ENCODE measurements at regions not wholly inside any gene's neighbourhood (a gene's known extent, or its start where the extent isn't known, plus 50 kb on each side); places are given as distances from the start of the nearest gene placed in this dataset.

DNA sequence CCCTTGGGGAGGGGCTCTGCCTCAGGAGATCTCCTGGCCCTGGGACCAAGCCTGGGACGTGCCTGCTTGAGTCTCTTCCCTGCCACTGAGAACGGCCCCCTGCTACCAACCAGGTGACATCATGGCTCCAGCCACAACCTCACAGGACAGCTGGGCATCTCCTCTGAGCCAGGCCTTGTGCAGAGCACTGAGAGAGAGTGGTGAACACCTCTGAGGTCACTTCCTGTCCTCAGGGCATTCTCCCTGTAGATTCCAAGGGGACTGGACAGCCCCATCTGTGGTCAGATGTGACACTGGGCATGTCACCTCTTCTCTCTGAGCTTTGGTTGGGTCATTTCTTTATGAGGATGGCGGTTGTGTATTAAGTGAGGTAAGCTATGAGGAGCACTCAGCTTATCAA, 172.0 kb downstream of the MELK start:
- Histone ChIP-seq H3K79me2 (ENCODE audit: control insufficient read depth in 1 of 2, insufficient read depth in 2 of 2, low read length in 2 of 2) (no peaks in the 10 kb centered on the region), H2BK12ac (ENCODE audit: low read depth, low read length) (no peak overlapping the region), H3K4ac (replicated peaks; ENCODE audit: insufficient read length, low read depth, low read length) (no peak overlapping the region), H3K23ac (ENCODE audit: insufficient read length) (no peak overlapping the region), H2BK20ac (ENCODE audit: low read length) (no peak overlapping the region), H2AFZ (ENCODE audit: low read length) (no peak overlapping the region), H3K27ac (ENCODE audit: low read depth, low read length) (no peak overlapping the region), H3K14ac (ENCODE audit: insufficient read length) (no peak overlapping the region), H3K56ac (replicated peaks; ENCODE audit: insufficient read length, low read depth, low read length) (no peak overlapping the region), H2BK120ac (replicated peaks; ENCODE audit: low read depth, low read length) (no peak overlapping the region), H4K8ac (ENCODE audit: extremely low read depth, insufficient read depth, low read length) (no peak overlapping the region), H2BK15ac (ENCODE audit: low read length) (no peak overlapping the region), H4K5ac (ENCODE audit: insufficient read length, low read depth, low read length) (no peak overlapping the region), H3K18ac (ENCODE audit: extremely low read depth, low read length) (no peak overlapping the region), H4K91ac (replicated peaks; ENCODE audit: insufficient read length, low read length) (no peak overlapping the region), H3K4me3 (ENCODE audit: extremely low read depth in 1 of 4, insufficient read depth in 2 of 4, low read depth in 3 of 4, low read length in 4 of 4) (no peak overlapping the region), H3K27me3 (replicated peaks in 1 of 4; ENCODE audit: control insufficient read depth in 3 of 4, extremely low read depth in 1 of 4, insufficient read depth in 3 of 4, low read length in 3 of 4) (peaks cover 0 to 4% (median 2%) of the 10 kb centered on the region in 4 experiments; a peak in 5 of 7 replicates), H3K9me3 (ENCODE audit: insufficient read depth in 2 of 2, low read depth in 1 of 2, low read length in 1 of 2) (no peaks in the 10 kb centered on the region), H3K36me3 (ENCODE audit: control insufficient read depth in 2 of 4, insufficient read depth in 4 of 4, low read length in 3 of 4) (no peaks in the 10 kb centered on the region), H2BK5ac (ENCODE audit: low read depth, low read length) (no peak overlapping the region), H3K23me2 (ENCODE audit: low read depth, low read length) (no peaks in the 10 kb centered on the region), H2AK5ac (ENCODE audit: low read depth, low read length) (no peak overlapping the region), H3K4me2 (ENCODE audit: insufficient read depth in 1 of 2, low read depth in 2 of 2, low read length in 2 of 2) (no peak overlapping the region), H3K79me1 (ENCODE audit: low read depth, low read length) (no peaks in the 10 kb centered on the region), H3K9ac (replicated peaks in 1 of 4; ENCODE audit: extremely low read depth in 1 of 4, low read depth in 3 of 4, low read length in 3 of 4) (no peak overlapping the region), H4K20me1 (replicated peaks in 1 of 2; ENCODE audit: control insufficient read depth in 1 of 2, insufficient read depth in 2 of 2, low read length in 2 of 2) (peaks cover 0 to 4% of the 10 kb centered on the region in 2 experiments), H3K4me1 (replicated peaks in 1 of 4; ENCODE audit: control insufficient read depth in 3 of 4, insufficient read depth in 4 of 4, low read length in 3 of 4) (peaks cover 0 to 7% (median 2%) of the 10 kb centered on the region in 4 experiments; a peak in 2 of 7 replicates)
- WGBS, 2 experiments (ENCODE audit: extremely low coverage in 1 of 2, insufficient coverage in 1 of 2, insufficient read length in 1 of 2, insufficient replicate concordance in 2 of 2, low coverage in 1 of 2, low lambda C conversion rate in 2 of 2, missing lambda C conversion rate in 1 of 2) = 70% methylated on average over 3 of the region's 3 CpGs; no CpG with 5 or more reads in 1 of the 2 experiments
- no peak for FAIRE-seq
- TF ChIP-seq ZNF274 (IDR thresholded peaks at IDR 0.05; ENCODE audit: borderline replicate concordance, extremely low read depth, low read length) = no peak
- no peak for TF ChIP-seq KDM4A (IDR thresholded peaks at IDR 0.05; ENCODE audit: low read depth, low read length, severe bottlenecking)
- TF ChIP-seq BCL11A (IDR thresholded peaks at IDR 0.05; ENCODE audit: low read depth in 2 of 2, low read length in 2 of 2) = no peak
- TF ChIP-seq, protein P1, sequence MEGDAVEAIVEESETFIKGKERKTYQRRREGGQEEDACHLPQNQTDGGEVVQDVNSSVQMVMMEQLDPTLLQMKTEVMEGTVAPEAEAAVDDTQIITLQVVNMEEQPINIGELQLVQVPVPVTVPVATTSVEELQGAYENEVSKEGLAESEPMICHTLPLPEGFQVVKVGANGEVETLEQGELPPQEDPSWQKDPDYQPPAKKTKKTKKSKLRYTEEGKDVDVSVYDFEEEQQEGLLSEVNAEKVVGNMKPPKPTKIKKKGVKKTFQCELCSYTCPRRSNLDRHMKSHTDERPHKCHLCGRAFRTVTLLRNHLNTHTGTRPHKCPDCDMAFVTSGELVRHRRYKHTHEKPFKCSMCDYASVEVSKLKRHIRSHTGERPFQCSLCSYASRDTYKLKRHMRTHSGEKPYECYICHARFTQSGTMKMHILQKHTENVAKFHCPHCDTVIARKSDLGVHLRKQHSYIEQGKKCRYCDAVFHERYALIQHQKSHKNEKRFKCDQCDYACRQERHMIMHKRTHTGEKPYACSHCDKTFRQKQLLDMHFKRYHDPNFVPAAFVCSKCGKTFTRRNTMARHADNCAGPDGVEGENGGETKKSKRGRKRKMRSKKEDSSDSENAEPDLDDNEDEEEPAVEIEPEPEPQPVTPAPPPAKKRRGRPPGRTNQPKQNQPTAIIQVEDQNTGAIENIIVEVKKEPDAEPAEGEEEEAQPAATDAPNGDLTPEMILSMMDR (IDR thresholded peaks at IDR 0.05; ENCODE audit: control extremely low read depth in 1 of 3, insufficient read depth in 1 of 3, low read depth in 1 of 3, low read length in 3 of 3) = no peak
- TF ChIP-seq SP4 (IDR thresholded peaks at IDR 0.05; ENCODE audit: low read length) = no peak
- TF ChIP-seq GTF2F1 (IDR thresholded peaks at IDR 0.05; ENCODE audit: borderline replicate concordance, low read depth, low read length) = no peak
- TF ChIP-seq NANOG (IDR thresholded peaks at IDR 0.05; ENCODE audit: insufficient read depth, low read depth, low read length, poor library complexity, severe bottlenecking) = no peak
- no peak for TF ChIP-seq TAF7 (optimal IDR thresholded peaks at IDR 0.05; ENCODE audit: borderline replicate concordance, low read depth, low read length)
- no peak for TF ChIP-seq PHF8 (conservative IDR thresholded peaks at IDR 0.05; ENCODE audit: low read depth, low read length)
- TF ChIP-seq POU5F1 (IDR thresholded peaks at IDR 0.05; ENCODE audit: low read depth, low read length) = no peak
- TF ChIP-seq ASH2L (IDR thresholded peaks at IDR 0.05; ENCODE audit: low read length) = no peak
- TF ChIP-seq RXRA (IDR thresholded peaks at IDR 0.05; ENCODE audit: insufficient read depth, low read depth, low read length) = no peak
- no peak for DNase-seq (ENCODE audit: low read depth in 1 of 2, low spot score in 2 of 2)
- CTCF ChIA-PET (ENCODE audit: partially characterized antibody) = interaction anchor here (0.7 to 2.0 kb wide), 4 partner anchors 15 to 60 kb away, joined by 3 to 6 read pairs (median 4); no protein-coding TSS in a partner anchor
- POLR2A ChIA-PET (ENCODE audit: partially characterized antibody) = interaction anchor here (0.6 kb wide), 1 partner anchor 146 kb away, joined by 3 read pairs; no protein-coding TSS in a partner anchor

All from H1 (cell line).